ENCODE measurements at regions not wholly inside any gene's neighbourhood (a gene's known extent, or its start where the extent isn't known, plus 50 kb on each side); places are given as distances from the start of the nearest gene placed in this dataset.
"Not testable (repeated sequence)": the region's sequence is repeated elsewhere in the genome, so short reads cannot be mapped to it uniquely, and the experiment has no call there.

DNA sequence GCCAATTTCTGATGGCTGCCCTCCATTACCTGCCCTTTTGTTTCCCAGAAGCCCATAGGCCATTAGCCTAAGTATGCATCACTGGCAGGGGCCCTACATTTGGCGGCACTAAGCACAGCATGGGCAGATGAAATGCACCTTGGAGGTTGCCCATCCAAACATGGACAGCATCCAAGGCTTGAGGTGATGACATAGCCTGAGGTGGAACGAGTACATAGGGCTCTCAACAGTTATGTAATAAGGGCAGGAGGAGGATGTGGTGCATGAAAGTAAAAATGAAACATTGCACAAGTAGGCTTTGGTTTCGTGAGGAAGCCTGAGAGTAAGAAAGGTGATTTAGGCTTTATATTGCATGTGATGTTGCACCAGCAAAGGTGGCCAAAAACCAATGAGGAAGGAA lies 148.1 kb downstream of the FAM76B start:
- DNase-seq = no peak

DNA sequence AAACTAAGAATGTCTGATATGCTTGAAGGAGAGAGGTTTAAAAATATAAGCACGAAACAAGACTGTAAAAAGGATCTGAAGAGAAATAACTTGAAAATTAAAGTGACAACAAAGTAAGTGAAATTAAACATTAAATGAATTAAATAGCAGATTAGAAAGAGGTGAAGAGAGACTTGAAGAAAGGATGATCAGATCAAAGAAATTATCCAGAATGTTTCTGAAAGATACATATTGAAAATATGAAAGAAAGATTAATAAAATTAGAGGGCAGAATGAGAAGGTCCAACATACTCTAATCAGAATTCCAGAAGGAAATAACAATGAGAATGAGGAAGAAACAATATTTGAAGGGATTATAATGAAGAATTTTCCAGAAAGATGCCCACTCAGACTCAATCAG lies 151.1 kb downstream of the FAM76B start:
- DNase-seq = no peak

DNA sequence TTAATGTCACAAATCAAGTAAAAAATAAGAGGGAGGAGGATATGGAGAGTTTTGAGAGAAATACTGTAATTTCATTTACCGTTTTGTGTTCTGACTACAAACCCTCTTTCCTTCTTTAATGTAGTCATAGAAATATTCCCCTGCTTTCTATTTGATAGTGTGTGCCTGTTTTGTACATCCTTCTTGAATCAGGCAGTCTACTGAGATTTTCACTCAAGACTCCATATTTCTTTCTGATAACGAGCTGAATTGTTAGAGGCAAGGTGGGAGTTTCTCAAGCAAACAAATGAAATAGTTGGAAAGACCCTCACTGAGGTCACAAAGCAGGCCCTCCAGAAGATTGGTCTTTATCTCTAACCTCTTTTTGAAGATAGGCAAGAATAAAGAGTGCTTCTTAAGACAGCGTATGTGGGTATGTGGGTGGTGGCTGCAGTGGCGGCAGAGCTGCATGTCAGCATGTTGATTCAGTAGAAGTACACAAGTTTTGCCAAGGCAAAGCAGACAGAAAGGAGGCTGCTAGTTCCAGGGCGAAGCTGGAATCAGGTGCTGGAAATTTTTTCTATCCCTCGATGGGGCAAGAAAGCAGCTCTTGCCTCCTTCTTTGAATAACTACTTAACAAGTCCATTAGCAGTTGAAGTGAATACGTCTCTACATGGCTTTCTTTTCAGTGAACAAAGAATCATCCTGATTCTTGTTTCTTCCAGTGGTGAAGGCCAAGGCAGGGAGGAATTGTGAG lies 164.2 kb downstream of the FAM76B start:
- no peak for DNase-seq

DNA sequence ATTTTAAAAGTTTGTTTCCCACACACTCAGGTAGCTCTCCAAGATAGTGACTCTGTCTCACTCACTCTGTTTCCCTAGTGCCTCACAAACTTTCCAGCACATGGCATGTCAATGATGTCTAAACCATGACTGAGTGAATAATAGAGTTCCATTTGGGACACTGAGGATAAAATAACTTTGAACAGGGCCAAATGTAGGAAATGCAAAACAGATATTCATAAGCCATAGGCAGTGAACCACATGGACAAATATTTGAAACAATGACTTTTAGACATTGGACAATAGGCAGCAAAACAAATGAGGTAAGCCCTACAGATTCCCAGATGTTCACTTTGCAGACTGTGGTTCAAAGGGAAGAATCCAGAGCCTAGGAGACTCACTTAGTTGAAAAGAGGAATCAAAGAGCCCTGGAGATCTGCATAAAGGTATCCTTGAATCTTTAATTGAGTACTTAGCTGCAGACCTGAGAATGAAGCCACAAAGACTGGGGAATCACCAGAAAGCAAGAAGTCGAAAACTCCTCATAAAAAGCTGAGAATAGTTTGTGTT lies 173.3 kb downstream of the FAM76B start:
- DNase-seq = no peak

DNA sequence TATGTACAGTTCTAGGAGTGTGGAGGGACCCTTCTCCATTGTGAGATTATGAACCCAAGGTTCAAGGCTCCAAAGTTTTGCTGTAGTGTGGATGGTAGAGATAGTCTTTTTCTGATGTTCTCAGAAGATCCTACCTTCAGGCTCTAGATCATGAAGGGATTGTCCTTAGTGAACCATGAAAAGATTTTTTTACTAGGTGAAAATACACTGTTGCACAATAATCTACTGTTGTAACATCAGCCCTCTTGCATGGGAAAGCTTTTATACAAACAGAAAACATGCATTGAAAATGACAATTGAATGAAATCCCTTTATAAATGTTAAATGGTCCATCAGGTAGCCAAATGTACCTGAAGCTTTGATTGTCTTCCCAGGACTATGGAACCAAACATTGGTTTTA lies 177.8 kb downstream of the FAM76B start:
- no peak for DNase-seq

DNA sequence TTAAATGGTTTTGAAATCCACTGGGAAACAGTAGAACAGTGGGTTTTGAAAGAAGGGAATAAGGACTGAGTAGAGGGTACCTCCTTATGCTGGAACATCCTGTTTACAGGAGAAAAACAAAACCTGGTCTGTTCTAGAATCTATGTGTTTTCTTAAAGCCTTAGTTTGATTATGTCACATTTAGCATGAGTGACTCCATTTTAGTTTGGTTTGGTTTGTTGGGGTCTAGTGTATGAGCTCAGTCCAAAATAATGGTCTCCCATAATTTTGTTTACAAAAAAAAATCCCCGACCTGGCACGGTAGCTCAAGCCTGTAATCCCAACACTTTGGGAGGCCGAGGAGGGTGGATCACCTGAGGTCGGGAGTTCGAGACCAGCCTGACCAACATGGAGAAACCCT lies 179.4 kb downstream of the FAM76B start:
- not testable (repeated sequence) for DNase-seq

DNA sequence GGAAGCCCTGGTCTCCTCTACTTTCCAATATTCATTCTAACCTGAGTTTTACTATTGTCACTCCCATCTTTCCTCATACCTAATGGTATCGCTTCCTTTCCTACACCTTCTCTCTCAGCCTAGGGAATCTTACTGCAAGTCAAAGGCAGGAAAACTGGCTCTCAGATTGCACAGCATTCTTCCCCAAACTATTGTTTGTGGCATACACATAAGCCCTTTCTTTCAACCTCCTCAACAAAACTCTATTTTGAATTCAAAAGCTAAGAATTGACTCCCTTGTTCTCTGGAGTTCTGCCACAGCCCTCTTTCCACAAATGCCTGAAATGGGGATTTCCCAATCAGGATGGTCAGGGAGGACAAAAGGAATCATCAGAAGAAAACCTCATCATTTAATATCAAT lies 181.5 kb downstream of the FAM76B start:
- DNase-seq = no peak

DNA sequence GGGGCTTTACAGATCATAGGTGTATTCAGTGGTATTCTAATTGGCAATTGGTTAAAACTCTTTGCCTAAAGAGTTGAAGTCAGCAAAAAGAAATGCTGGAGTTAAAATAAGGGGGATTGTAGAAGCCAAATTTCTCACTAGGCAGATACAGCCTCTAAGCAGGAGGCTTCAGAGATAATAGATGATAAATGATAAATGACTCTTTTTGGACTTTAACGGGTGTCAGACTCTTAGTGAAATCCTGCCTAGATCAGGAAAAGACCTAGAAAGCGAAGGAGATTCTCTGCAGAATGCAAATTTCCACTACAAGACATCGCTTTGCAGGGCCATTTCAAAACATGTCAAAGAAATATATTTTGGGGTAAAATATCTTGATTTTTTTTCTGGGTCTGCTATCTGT lies 182.8 kb downstream of the FAM76B start:
- no peak for DNase-seq

DNA sequence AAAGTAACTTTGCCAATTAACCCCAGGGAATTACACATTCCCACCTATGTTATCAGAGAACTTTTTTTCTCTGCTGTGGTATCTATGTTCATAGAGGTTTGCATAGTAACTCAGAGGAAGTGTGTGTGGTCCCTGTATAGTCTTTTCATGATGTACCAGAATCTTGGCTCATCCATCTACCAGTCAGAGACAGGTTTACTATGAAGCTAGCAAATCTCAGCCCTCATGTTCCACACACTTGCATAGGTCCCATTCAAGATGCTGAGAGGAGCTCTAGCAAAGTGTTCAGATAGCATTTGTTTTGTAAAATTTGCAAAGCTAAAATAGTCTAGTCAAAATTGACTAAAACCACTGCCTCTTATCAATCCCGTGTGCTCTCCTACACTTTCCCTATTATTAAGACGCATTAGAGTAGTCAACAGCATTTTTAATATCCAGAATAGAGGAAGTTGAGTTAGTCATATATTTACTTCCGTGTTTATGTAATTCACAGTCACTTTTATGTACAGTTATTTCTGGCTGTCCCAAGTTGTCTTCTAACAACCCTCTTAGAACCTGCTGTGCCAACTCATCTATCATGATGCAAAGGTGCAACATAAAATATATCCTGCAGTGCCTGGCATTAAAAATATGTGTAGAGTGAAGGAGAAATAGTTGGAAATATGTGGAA lies 184.2 kb downstream of the FAM76B start:
- DNase-seq = no peak

DNA sequence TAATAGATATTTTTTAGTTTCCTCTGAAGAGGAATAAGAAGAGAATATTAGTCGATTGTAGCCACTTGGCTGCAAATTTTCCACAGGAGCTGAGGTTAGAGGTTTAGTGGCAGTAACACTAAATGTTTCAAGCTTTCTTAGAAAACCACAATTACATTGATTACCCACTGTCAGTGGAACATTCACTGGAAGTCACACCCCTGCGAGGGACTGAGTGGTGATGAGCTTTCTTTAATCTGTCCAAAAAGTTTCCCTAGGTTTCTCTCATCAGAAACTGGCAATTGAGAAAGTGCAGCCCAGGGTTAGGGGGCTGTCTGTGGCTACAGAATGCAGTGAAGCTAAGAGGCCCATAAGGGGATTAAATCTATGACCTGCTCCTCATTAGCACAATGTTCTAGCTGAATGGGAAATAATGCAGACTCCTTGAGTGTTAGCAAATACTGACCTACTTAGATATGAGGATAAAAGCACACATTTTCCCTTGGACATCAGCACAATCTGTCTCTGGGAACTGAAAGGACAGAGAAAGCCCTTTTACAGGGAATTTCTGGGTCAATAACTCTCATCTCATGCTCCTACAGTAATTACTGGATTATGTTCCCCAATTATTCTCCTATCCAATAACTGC lies 189.5 kb downstream of the FAM76B start:
- no peak for DNase-seq

DNA sequence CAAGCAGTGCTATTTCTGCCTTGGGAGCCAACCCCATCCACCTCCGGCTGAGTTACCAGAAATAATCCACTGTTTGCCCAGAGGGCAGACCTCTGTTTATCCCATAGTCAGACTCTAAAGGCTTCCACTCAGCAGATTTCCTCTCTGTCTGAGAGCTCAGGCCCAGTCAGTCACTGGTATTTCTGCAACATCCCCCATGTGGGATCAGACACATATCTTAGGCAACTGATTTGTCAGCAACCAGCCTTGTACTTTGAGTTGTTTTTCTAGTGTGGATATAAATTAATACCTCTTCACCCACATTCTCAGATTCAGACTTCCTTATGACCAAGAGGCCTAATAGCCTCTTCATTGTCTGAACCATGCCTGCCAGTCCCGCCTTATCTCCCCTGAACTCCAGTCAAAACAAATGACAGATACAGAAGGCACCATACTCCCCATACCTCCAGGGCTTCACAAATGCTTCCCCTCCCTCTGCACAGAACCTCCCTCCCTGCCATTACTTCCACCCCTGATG lies 193.6 kb downstream of the FAM76B start:
- DNase-seq = no peak

DNA sequence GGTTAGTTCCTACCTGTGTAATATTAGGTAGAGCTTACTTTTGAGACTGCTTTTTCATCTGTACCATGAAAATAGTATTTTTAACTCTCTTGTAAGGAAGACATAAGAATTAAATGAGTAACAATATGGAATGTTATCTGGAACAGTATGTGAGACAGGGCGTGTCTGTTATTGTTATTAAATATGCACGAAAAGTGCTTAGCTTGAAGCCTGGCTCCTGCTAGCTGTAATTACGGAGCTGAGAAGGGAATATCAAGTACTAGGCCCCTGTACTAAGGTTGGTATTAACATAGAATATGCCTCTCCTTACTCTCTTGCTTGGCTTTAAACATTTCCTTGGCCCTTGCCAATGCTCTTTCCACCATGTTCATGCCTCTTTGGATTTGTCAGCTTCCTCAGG lies 194.0 kb downstream of the FAM76B start:
- no peak for DNase-seq

DNA sequence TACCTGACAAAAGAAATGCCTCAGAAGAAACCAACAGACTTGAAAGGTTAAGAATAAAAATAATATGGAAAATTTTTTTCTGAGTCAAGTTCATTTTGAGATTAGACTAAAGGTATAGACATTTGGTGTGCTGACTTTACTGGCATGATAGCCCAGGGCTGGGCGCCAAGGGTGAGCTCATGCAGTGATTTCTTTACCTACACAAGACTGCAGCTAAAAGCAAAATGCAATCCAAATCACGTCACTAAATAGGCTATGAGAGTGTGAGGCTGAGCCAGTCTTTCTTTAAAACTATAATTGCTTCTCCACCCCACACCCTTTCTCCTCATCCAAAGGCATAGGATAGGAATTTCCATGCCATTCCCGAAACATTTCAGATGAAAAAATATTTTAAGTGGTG lies 196.5 kb downstream of the FAM76B start:
- no peak for DNase-seq

DNA sequence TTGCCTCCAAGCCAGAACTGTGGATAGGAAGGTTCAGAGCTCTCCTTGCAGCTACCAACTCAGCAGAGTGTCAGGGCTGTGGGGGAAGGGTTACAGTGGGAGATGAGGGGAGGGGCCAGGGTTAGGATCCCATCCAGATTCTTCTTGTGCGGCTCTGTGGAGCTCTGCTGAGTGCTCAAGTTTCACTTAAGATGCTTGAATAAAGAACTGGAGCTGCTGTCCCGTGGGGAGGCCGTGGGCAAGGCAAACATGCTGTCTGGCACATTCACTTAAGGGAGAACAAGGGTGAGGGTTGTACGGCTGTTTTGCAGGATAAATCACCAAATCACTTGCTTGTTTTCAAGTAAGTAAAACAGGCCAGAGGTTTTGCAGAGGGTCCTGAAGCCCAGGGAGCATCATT lies 197.1 kb downstream of the FAM76B start:
- no peak for DNase-seq

DNA sequence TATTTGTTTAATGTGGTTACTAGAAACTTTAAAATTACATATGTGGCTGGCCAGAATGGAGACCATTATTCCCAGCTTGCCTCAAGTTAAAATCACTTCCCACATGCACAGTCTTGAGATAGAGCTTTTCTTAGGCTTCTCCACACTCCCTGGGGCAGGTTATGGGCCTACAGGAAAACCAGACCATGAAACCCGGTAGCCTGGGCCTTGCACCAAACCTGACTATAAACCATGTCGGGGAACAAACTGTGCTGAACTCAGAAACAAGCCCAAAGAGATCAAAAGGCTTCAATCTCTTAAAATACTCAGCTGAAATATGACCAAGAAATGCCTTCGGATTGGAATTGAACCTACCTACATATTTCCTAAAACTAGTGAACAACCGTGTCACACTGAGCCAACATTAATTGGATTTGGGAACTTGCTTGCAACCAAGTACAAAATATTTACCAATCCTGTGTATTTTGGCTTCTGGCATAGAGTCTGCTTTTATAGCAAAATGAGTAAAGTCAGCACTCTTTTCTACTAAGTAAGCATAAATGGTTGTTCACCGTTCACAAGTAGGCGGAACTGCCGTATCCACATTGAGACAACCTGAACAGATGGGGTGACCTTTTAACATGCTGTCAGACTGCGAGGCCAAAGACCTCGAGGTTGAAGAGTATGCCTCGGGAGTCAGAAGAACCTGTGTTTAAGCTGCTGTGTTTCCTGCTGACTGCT lies 199.5 kb downstream of the FAM76B start:
- no peak for DNase-seq

DNA sequence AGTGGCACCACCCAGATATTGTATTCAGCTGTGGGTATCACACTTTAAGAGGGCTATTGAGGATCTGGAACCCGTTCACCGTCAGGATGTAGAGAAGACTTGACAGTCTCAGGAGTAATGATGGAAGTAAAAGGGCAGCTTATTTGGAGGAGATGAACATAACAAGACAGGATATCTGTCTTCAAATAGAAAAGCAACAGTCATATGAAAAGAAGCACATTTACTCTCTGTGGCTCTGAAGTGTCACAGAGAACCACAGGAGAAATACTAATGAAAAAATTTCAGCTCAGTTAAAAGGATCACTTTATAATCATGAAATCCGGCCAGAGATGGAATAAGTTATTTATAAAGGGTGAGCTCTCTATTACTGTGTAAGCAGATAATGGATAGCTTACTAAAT lies 200.8 kb downstream of the FAM76B start:
- no peak for DNase-seq

DNA sequence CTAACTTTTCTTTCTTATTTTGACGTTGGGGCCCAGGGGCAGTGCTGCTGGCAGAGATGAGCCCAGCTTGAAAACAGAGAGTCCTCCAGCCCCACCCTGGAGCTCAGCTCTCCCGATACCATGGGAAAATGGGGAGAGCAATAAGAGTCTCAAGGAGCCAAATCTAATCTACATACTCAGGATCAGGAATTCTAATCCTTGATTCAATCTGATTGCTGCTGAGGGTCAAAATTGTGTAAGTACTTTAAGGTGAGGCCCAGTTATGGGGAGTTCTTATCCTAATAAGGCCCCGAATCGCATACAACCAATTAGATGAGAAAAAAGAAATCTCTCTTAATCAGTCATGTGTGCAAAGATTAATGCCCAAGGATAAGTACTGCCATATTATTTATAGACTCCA lies 202.9 kb downstream of the FAM76B start:
- DNase-seq = no peak

DNA sequence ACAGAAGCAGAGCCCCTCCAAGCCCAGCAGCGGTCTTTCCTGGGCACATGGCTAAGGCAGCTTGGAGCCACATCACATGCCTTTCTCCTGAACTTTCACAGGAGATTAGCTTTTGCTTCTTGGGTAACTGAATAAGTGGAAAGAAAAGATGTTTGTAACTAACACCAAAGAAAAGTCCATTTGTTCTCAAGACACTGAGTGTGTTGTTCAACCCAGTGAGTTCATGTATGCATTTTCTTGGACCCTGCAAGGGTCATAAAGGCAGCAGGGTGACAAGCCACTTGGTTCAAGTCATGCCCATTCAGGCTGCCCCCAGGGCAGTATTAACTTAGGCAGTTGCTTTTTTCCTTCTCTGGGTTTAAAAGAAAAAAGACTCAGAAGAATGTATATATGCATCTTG lies 203.4 kb downstream of the FAM76B start:
- no peak for DNase-seq

DNA sequence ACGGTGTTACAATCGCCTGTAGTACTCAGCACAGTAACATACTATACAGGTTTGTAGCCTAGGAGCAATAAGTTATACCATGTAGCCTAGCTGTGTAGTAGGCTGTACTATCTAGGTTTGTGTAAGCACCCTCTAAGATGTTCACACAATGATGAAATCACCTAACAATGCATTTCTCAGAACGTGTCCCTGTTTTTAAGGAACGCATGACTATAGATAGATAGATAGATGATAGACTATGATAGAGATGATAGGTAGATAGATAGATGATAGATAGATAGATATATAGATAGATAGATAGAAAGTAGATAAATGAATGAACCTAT lies 203.9 kb downstream of the FAM76B start:
- DNase-seq = no peak

DNA sequence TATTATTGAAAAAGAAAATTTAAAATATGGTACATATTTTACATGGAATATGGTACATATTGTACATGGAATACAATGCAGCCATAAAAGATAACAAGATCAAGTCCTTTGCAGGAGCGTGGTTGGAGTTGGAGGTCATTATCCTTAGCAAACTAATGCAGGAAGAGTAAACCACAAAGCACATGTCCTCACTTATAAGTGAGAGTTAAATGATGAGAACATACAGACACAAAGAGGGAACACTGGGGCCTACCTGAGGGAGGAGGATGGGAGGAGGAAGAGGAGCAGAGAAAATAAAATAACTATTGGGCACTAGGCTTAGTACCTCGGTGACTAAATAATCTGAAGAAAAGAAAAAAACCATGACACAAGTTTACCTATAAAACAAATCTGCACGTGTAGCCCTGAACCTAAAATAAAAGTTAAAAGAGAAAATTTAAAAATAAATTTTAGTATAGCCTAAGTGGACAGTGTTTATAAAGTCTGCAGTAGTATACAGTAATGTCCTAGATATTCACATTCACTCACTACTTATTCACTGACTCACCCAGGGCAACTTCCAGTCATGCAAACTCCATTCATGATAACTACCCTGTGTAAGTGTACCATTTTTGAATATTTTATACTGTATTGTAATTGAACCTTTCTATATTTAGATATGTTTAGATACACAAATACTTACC lies 204.4 kb downstream of the FAM76B start:
- no peak for DNase-seq

DNA sequence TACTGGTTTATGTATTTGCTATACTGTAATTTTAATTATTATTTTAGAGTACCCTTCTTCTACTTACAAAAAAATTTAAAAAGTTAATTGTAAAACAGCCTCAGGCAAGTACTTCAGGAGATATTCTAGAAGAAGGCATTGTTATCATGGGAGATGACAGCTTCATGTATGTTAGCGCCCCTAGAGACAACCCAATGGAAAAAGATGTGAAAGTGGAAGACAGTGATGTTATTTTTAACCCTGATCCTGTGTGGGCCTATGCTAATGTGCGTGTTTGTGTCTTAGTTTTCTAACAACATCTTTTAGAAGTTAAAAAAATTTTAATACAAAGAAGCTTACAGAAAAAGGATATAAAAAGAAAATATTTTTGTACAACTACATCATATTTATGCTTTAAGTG lies 205.0 kb downstream of the FAM76B start:
- DNase-seq = no peak

DNA sequence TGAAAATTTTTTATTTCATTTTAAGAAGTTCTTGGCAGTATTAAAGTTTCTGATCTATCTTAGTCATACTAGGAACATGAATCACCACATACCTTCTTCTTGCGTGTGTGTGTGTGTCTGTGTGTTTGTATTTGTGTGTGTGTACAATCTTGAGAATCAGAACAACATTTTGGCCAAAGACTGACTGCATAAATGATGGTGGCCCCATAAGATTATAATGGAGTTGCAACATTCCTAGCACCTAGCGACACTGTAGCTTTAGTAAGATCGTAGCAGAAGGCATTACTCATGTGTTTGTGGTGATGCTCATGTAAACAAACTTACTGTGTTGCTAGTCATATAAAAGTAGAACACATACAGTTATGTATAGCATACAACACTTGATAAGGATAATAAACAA lies 205.4 kb downstream of the FAM76B start:
- DNase-seq = no peak

Data from NCI-H510A treated with DMSO at 0.1 percent for 48 hours (cell line).